CD4-positive, CD25-positive, alpha-beta regulatory T cell (primary cell): ENCODE measurements at regions not wholly inside any gene's neighbourhood (a gene's known extent, or its start where the extent isn't known, plus 50 kb on each side); places are given as distances from the start of the nearest gene placed in this dataset.
"Not testable (repeated sequence)": the region's sequence is repeated elsewhere in the genome, so short reads cannot be mapped to it uniquely, and the experiment has no call there.

Source experiments
- ATAC-seq, 2 donors: fragments of 150-1000 bp; cut with Tn5 transposase; one replicate each; pipeline ENCODE4 v1.10.0; 2021; ENCODE audit warnings: low read depth in 2 of 2, moderate number of reproducible peaks in 2 of 2, moderate library complexity in 1 of 2
- DNase-seq, 3 donors: peaks; one replicate each; pipeline versions ENCODE4 v3.0.0 to v3.0.0-alpha.2; 2012 to 2022; ENCODE audit warnings: mixed read lengths in 1 of 3
- H3K27ac ChIP-seq: one replicate; pipeline ENCODE4 v1.7.0; 2013; ENCODE audit warnings: mild to moderate bottlenecking, low read length; ENCODE audit not compliant: insufficient read depth, poor library complexity, severe bottlenecking
- H3K27me3 ChIP-seq: one replicate; pipeline ENCODE4 v1.7.0; 2013; ENCODE audit warnings: low read length; ENCODE audit not compliant: control insufficient read depth, insufficient read depth
- H3K36me3 ChIP-seq: one replicate; pipeline ENCODE4 v1.7.0; 2013; ENCODE audit warnings: mild to moderate bottlenecking, low read length, moderate library complexity; ENCODE audit not compliant: control insufficient read depth, insufficient read depth
- H3K4me1 ChIP-seq: 2 replicates; pipeline ENCODE4 v1.7.0; 2013; ENCODE audit warnings: mild to moderate bottlenecking, low read length; ENCODE audit not compliant: insufficient read depth, control insufficient read depth, poor library complexity, severe bottlenecking
- H3K4me3 ChIP-seq: one replicate; pipeline ENCODE4 v1.7.0; 2013; ENCODE audit warnings: low read depth, mild to moderate bottlenecking, low read length, moderate library complexity
- H3K9me3 ChIP-seq, 2 experiments: 1 replicate in 1 of 2; 2 replicates in 1 of 2; pipeline ENCODE4 v1.7.0; 2013; ENCODE audit warnings: low read length in 2 of 2, mild to moderate bottlenecking in 1 of 2, moderate library complexity in 1 of 2; ENCODE audit not compliant: control insufficient read depth in 2 of 2
- H3K27ac Mint-ChIP-seq, 3 donors: one replicate each; pipeline ENCODE4 v1.8.0; 2020 to 2022; ENCODE audit warnings: mild to moderate bottlenecking in 3 of 3, mixed read lengths in 3 of 3, moderate library complexity in 2 of 3
- H3K27me3 Mint-ChIP-seq: one replicate; pipeline ENCODE4 v1.8.0; 2022; ENCODE audit warnings: mild to moderate bottlenecking, mixed read lengths
- H3K36me3 Mint-ChIP-seq: one replicate; pipeline ENCODE4 v1.8.0; 2020; ENCODE audit warnings: mixed read lengths
- H3K4me1 Mint-ChIP-seq, 4 donors: one replicate each; pipeline ENCODE4 v1.8.0; 2020 to 2022; ENCODE audit warnings: mixed read lengths in 4 of 4, mild to moderate bottlenecking in 1 of 4
- H3K4me3 Mint-ChIP-seq, 4 donors: one replicate each; pipeline ENCODE4 v1.8.0; 2020 to 2022; ENCODE audit warnings: mild to moderate bottlenecking in 4 of 4, mixed read lengths in 4 of 4, moderate library complexity in 3 of 4
- H3K9me3 Mint-ChIP-seq, 7 donors: one replicate each; pipeline ENCODE4 v1.8.0; 2020 to 2022; ENCODE audit warnings: mixed read lengths in 7 of 7, mild to moderate bottlenecking in 3 of 7, moderate library complexity in 2 of 7

DNA sequence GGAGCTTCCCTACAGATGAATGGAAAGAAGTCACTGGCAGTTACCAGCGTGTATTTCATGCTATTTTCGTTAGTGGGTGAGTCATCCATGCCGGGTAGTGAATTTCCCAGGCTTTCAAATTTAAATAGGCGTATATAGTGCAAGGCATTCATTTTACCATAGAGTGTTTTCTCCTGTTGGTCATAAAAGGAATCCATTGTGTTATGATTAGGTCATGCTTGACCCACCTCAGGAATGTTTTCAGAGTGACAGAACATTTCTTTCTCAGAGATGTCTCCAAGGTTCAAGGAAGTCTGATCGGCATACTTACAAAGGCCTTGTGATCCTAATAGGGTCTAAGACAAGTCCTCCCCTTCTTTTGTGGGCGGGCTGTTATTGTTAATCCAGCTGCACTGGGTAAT lies 110.7 kb downstream of the AKR1D1 start:
- peaks cover 0 to 4% of the 10 kb centered on the region in 2 experiments for H3K9me3 ChIP-seq
- H3K4me1 ChIP-seq = no peaks in the 10 kb centered on the region
- no peaks in the 10 kb centered on the region for H3K4me1 Mint-ChIP-seq
- H3K4me3 Mint-ChIP-seq = no peak overlapping the region
- DNase-seq (no peak), ATAC-seq (no peak)
- no peaks in the 10 kb centered on the region for H3K27me3 Mint-ChIP-seq
- H3K9me3 Mint-ChIP-seq = peaks cover 0 to 9% (median 5%) of the 10 kb centered on the region in 7 donors
- no peak overlapping the region for H3K27ac Mint-ChIP-seq
- no peaks in the 10 kb centered on the region for H3K27me3 ChIP-seq
- H3K27ac ChIP-seq = no peak overlapping the region
- H3K36me3 Mint-ChIP-seq = no peaks in the 10 kb centered on the region
- H3K4me3 ChIP-seq = no peak overlapping the region
- H3K36me3 ChIP-seq = no peaks in the 10 kb centered on the region

- H3K4me1 ChIP-seq = no peaks in the 10 kb centered on the region
- no peaks in the 10 kb centered on the region for H3K36me3 ChIP-seq
- H3K27me3 ChIP-seq = no peaks in the 10 kb centered on the region
- no peak overlapping the region for H3K4me3 ChIP-seq
- H3K9me3 ChIP-seq = peaks cover 0 to 4% of the 10 kb centered on the region in 2 experiments
- DNase-seq = no peak
- no peaks in the 10 kb centered on the region for H3K4me1 Mint-ChIP-seq
- ATAC-seq = no peak
- no peaks in the 10 kb centered on the region for H3K27me3 Mint-ChIP-seq
- H3K9me3 Mint-ChIP-seq = peaks cover 0 to 9% (median 4%) of the 10 kb centered on the region in 7 donors
- H3K4me3 Mint-ChIP-seq = no peak overlapping the region
- no peaks in the 10 kb centered on the region for H3K36me3 Mint-ChIP-seq
- H3K27ac Mint-ChIP-seq = no peak overlapping the region
- H3K27ac ChIP-seq = no peak overlapping the region
These were observed 112.1 kb downstream of the AKR1D1 start for GRCh38 chr7:138188290-138188858.

DNA sequence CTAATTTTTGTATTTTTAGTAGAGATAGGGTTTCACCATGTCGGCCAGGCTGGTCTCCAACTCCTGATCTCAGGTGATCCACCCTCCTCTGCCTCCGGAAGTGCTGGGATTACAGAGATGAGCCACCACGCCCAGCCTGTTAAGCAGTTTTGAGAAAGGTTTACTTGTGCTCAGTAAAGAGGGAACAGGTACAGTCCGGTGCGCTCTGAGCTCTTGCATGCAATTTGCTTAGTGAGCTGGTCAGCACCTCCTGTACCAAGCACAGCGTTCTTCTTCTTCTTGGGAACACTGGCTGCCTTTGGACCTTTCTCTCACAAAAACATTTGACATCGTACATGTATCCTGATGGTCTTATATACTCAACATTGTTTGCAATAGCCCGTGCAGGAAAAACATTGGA lies 118.3 kb downstream of the AKR1D1 start:
- no peak for ATAC-seq
- no peak overlapping the region for H3K27ac ChIP-seq
- peaks cover 0 to 3% (median 2%) of the 10 kb centered on the region in 7 donors for H3K9me3 Mint-ChIP-seq
- H3K4me1 ChIP-seq = no peaks in the 10 kb centered on the region
- H3K27me3 ChIP-seq = no peaks in the 10 kb centered on the region
- no peaks in the 10 kb centered on the region for H3K27me3 Mint-ChIP-seq
- no peaks in the 10 kb centered on the region for H3K36me3 ChIP-seq
- DNase-seq = no peak
- no peaks in the 10 kb centered on the region for H3K9me3 ChIP-seq
- no peak overlapping the region for H3K27ac Mint-ChIP-seq
- H3K36me3 Mint-ChIP-seq = no peaks in the 10 kb centered on the region
- H3K4me1 Mint-ChIP-seq = no peaks in the 10 kb centered on the region
- no peak overlapping the region for H3K4me3 Mint-ChIP-seq
- H3K4me3 ChIP-seq = no peak overlapping the region

DNA sequence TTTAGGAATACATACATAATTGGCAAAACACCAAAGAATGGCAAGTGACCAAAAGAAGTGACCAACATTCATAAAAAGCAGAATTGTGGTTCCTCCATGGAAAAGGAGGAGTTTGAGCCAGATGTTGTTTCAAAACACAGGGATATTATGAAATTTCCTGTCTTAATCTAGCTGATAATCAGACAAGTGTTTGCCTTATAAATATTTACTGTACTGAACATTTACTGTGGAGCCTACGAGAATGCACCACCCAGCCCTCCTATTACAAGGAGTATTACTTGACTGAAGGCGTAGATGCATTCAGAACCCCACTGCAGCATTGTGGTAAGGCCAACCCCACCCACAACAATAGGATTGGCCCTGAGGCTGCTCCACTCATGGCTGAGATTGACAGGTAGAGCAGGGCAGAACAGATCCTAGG lies 118.9 kb downstream of the AKR1D1 start:
- Histone ChIP-seq H3K36me3 (no peaks in the 10 kb centered on the region), H3K4me1 (no peaks in the 10 kb centered on the region), H3K9me3 (no peaks in the 10 kb centered on the region), H3K4me3 (no peak overlapping the region), H3K27me3 (no peaks in the 10 kb centered on the region), H3K27ac (no peak overlapping the region)
- Mint-ChIP-seq H3K4me1 (no peaks in the 10 kb centered on the region), H3K4me3 (no peak overlapping the region), H3K9me3 (peaks cover 0 to 3% (median 1%) of the 10 kb centered on the region in 7 donors), H3K36me3 (no peaks in the 10 kb centered on the region), H3K27ac (peak overlapping the region in 1 of 3 donors; percentile 77), H3K27me3 (no peaks in the 10 kb centered on the region)
- DNase-seq (no peak), ATAC-seq (no peak)

GRCh38 chr7:138196503-138196946 lies 120.3 kb downstream of the AKR1D1 start:
- H3K27me3 ChIP-seq, H3K9me3 ChIP-seq, H3K4me3 Mint-ChIP-seq, ATAC-seq, H3K4me1 ChIP-seq, H3K4me1 Mint-ChIP-seq, H3K36me3 ChIP-seq, H3K27me3 Mint-ChIP-seq, H3K9me3 Mint-ChIP-seq, H3K27ac Mint-ChIP-seq, H3K27ac ChIP-seq, H3K36me3 Mint-ChIP-seq, DNase-seq, H3K4me3 ChIP-seq: not testable (repeated sequence)

GRCh38 chr7:138196971-138197896 lies 121.0 kb downstream of the AKR1D1 start:
- Histone ChIP-seq H3K4me3 (no peak overlapping the region), H3K9me3 (no peaks in the 10 kb centered on the region), H3K27me3 (no peaks in the 10 kb centered on the region), H3K36me3 (no peaks in the 10 kb centered on the region), H3K27ac (no peak overlapping the region), H3K4me1 (no peaks in the 10 kb centered on the region)
- no peaks in the 10 kb centered on the region for H3K36me3 Mint-ChIP-seq
- H3K4me1 Mint-ChIP-seq = no peaks in the 10 kb centered on the region
- H3K4me3 Mint-ChIP-seq = no peak overlapping the region
- no peaks in the 10 kb centered on the region for H3K27me3 Mint-ChIP-seq
- ATAC-seq = no peak
- no peak for DNase-seq
- H3K9me3 Mint-ChIP-seq = peaks cover 0 to 2% (median 0%) of the 10 kb centered on the region in 7 donors
- no peak overlapping the region for H3K27ac Mint-ChIP-seq

GRCh38 chr7:138204285-138204981 lies 128.2 kb downstream of the AKR1D1 start:
- Histone ChIP-seq H3K27ac (no peak overlapping the region), H3K4me1 (no peaks in the 10 kb centered on the region), H3K36me3 (no peaks in the 10 kb centered on the region), H3K27me3 (no peaks in the 10 kb centered on the region), H3K4me3 (no peak overlapping the region), H3K9me3 (no peaks in the 10 kb centered on the region)
- Mint-ChIP-seq H3K4me1 (no peaks in the 10 kb centered on the region), H3K27me3 (peaks cover 4% of the 10 kb centered on the region), H3K9me3 (peaks cover 0 to 2% (median 0%) of the 10 kb centered on the region in 7 donors), H3K4me3 (no peak overlapping the region), H3K36me3 (no peaks in the 10 kb centered on the region), H3K27ac (no peak overlapping the region)
- ATAC-seq (no peak), DNase-seq (no peak)
